Neuronal stem cell (in vitro differentiated cells): ENCODE measurements at regions not wholly inside any gene's neighbourhood (a gene's known extent, or its start where the extent isn't known, plus 50 kb on each side); places are given as distances from the start of the nearest gene placed in this dataset.

ENCODE experiments used
- DNase-seq: peaks from one replicate; pipeline ENCODE4 v3.0.0-alpha.2; 2013; ENCODE audit warnings: low spot score
- H2AFZ ChIP-seq: one replicate; pipeline ENCODE4 v1.6.1; 2013; ENCODE audit warnings: mild to moderate bottlenecking, low read length, inconsistent platforms
- H2AK5ac ChIP-seq: 2 replicates; pipeline ENCODE4 v1.6.1; 2013; ENCODE audit warnings: low read depth, mild to moderate bottlenecking, inconsistent platforms, low read length, moderate library complexity, mixed read lengths
- H2BK120ac ChIP-seq: 2 replicates; pipeline ENCODE4 v1.6.1; 2013; ENCODE audit warnings: low read depth, mild to moderate bottlenecking, inconsistent platforms, low read length, moderate library complexity, mixed read lengths
- H2BK12ac ChIP-seq: one replicate; pipeline ENCODE4 v1.6.1; 2013; ENCODE audit warnings: low read length, inconsistent platforms
- H2BK15ac ChIP-seq: 2 replicates; pipeline ENCODE4 v1.6.1; 2013; ENCODE audit warnings: mild to moderate bottlenecking, low read length, inconsistent platforms, mixed read lengths
- H2BK5ac ChIP-seq: one replicate; pipeline ENCODE4 v1.6.1; 2013; ENCODE audit warnings: inconsistent platforms, mild to moderate bottlenecking, low read length, moderate library complexity
- H3K14ac ChIP-seq: one replicate; pipeline ENCODE4 v1.6.1; 2013; ENCODE audit warnings: low read length, inconsistent platforms
- H3K18ac ChIP-seq: 2 replicates; pipeline ENCODE4 v1.6.1; 2013; ENCODE audit warnings: low read length, inconsistent platforms
- H3K23ac ChIP-seq: 2 replicates; pipeline ENCODE4 v1.6.1; 2013; ENCODE audit warnings: low read depth, mild to moderate bottlenecking, mixed read lengths, low read length, inconsistent platforms; ENCODE audit not compliant: poor library complexity
- H3K27ac ChIP-seq: replicated peaks from 3 replicates; pipeline ENCODE4 v1.5.1; 2013; ENCODE audit warnings: low read length, inconsistent platforms
- H3K27me3 ChIP-seq, 3 experiments: 2 replicates each; pipeline ENCODE4 v1.6.1; 2013; ENCODE audit warnings: low read length in 3 of 3, mild to moderate bottlenecking in 2 of 3, inconsistent platforms in 1 of 3, low read depth in 1 of 3, mixed read lengths in 1 of 3, moderate library complexity in 1 of 3; ENCODE audit not compliant: control insufficient read depth in 3 of 3, insufficient read depth in 3 of 3
- H3K36me3 ChIP-seq, 2 donors: replicated peaks in 1 of 2; 2 replicates each; pipeline ENCODE4 v1.6.1; 2013; ENCODE audit warnings: low read length in 2 of 2; ENCODE audit not compliant: control insufficient read depth in 2 of 2, insufficient read depth in 2 of 2
- H3K4ac ChIP-seq: 2 replicates; pipeline ENCODE4 v1.6.1; 2013; ENCODE audit warnings: inconsistent platforms, mild to moderate bottlenecking, low read length, moderate library complexity
- H3K4me1 ChIP-seq, 2 donors: 1 replicate in 1 of 2; 2 replicates in 1 of 2; pipeline ENCODE4 v1.6.1; 2013; ENCODE audit warnings: low read length in 2 of 2, low read depth in 1 of 2; ENCODE audit not compliant: control insufficient read depth in 2 of 2, insufficient read depth in 1 of 2
- H3K4me2 ChIP-seq: one replicate; pipeline ENCODE4 v1.6.1; 2013; ENCODE audit warnings: mild to moderate bottlenecking, low read length, inconsistent platforms; ENCODE audit not compliant: insufficient read depth, poor library complexity, severe bottlenecking
- H3K4me3 ChIP-seq, 2 donors: 2 replicates each; pipeline ENCODE4 v1.5.1; 2013; ENCODE audit warnings: low read length in 2 of 2, mild to moderate bottlenecking in 2 of 2, inconsistent platforms in 1 of 2, moderate library complexity in 1 of 2
- H3K79me1 ChIP-seq: one replicate; pipeline ENCODE4 v1.6.1; 2013; ENCODE audit warnings: low read depth, mild to moderate bottlenecking, inconsistent platforms, low read length, moderate library complexity
- H3K9ac ChIP-seq: one replicate; pipeline ENCODE4 v1.6.1; 2013; ENCODE audit warnings: mild to moderate bottlenecking, low read depth, low read length, inconsistent platforms; ENCODE audit not compliant: poor library complexity
- H3K9me3 ChIP-seq, 2 donors: replicated peaks in 1 of 2; 2 replicates each; pipeline versions ENCODE3 to v1.6.1; 2013; ENCODE audit warnings: low read length in 2 of 2, mild to moderate bottlenecking in 2 of 2, inconsistent platforms in 1 of 2, low read depth in 1 of 2, mixed read lengths in 1 of 2, moderate library complexity in 1 of 2; ENCODE audit not compliant: control insufficient read depth in 2 of 2, insufficient read depth in 1 of 2
- H4K8ac ChIP-seq: one replicate; pipeline ENCODE4 v1.6.1; 2013; ENCODE audit warnings: low read depth, mild to moderate bottlenecking, inconsistent platforms, low read length, moderate library complexity
- H4K91ac ChIP-seq: one replicate; pipeline ENCODE4 v1.6.1; 2013; ENCODE audit warnings: low read length, low read depth, mild to moderate bottlenecking, inconsistent platforms; ENCODE audit not compliant: poor library complexity
- WGBS, 2 donors: extraction: QIAGEN DNeasy Blood & Tissue Kit; methylation state at CpG; one replicate each; pipeline ENCODE4 v1.1.7; 2013; ENCODE audit warnings: missing lambda C conversion rate in 2 of 2, mixed read lengths in 1 of 2; ENCODE audit not compliant: insufficient read length in 2 of 2, insufficient replicate concordance in 1 of 2; ENCODE audit errors: extremely low coverage in 2 of 2; 5-methylcytosine and 5-hydroxymethylcytosine counted together

DNA sequence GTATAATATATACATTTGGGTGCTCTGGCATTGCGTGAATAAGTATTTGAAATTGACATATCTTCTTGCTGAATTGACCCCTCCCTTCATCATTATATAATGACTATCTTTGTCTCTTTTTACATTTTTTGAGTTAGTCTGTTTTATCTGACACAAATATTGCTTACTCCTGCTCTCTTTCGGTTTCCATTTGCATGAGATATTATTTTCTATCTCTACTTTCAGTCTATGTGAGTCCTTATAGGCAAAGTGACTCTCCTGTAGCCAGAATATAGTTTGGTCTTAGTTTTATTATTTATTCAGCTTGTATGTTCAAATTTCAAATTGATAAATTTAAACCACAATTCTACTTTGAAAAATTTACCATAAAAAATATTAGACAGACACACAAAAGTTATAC is 491.0 kb downstream of the NAV3 start:
- Histone ChIP-seq H3K4me2 (no peak overlapping the region), H3K36me3 (no peaks in the 10 kb centered on the region), H3K23ac (no peak overlapping the region), H2BK120ac (no peak overlapping the region), H2AK5ac (no peak overlapping the region), H2BK12ac (no peak overlapping the region), H3K4me1 (peaks cover 0 to 3% of the 10 kb centered on the region in 2 donors), H4K91ac (no peak overlapping the region), H3K14ac (no peak overlapping the region), H3K9me3 (no peaks in the 10 kb centered on the region), H3K18ac (no peak overlapping the region), H2BK15ac (no peak overlapping the region), H3K9ac (no peak overlapping the region), H3K4ac (no peak overlapping the region), H3K27me3 (no peaks in the 10 kb centered on the region), H3K27ac (no peak overlapping the region), H2BK5ac (no peak overlapping the region), H3K79me1 (no peaks in the 10 kb centered on the region), H4K8ac (no peak overlapping the region), H2AFZ (no peak overlapping the region), H3K4me3 (no peak overlapping the region)
- DNase-seq: no peak
- WGBS, 2 donors: no CpG with 5 or more reads among the region's 2 CpGs

DNA sequence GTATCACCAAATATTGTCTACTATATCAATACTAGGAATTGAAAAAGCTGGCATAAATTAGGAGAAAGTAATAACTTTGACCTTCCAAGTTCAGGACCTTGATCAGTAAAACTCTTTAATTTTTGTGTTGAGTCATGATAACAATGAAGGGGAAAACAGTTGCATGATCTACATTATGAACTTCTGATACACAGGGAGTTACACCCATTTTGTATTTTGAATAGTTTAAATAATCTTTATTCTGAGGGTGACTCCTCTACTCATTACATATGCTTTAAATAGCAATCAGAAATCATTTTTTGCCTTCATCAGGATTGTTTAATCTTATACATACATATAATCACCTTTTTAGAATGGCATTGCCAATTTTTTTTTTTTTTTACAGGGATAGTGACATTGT is 492.5 kb downstream of the NAV3 start:
- Histone ChIP-seq H4K8ac (no peak overlapping the region), H2BK120ac (no peak overlapping the region), H2BK5ac (no peak overlapping the region), H4K91ac (no peak overlapping the region), H3K4me1 (no peaks in the 10 kb centered on the region), H3K4me3 (no peak overlapping the region), H3K4ac (no peak overlapping the region), H2AFZ (no peak overlapping the region), H2BK12ac (no peak overlapping the region), H3K23ac (no peak overlapping the region), H3K9me3 (no peaks in the 10 kb centered on the region), H3K36me3 (no peaks in the 10 kb centered on the region), H3K79me1 (no peaks in the 10 kb centered on the region), H3K4me2 (no peak overlapping the region), H3K14ac (no peak overlapping the region), H3K27me3 (no peaks in the 10 kb centered on the region), H3K9ac (no peak overlapping the region), H3K18ac (no peak overlapping the region), H2AK5ac (no peak overlapping the region), H3K27ac (no peak overlapping the region), H2BK15ac (no peak overlapping the region)
- DNase-seq: no peak

DNA sequence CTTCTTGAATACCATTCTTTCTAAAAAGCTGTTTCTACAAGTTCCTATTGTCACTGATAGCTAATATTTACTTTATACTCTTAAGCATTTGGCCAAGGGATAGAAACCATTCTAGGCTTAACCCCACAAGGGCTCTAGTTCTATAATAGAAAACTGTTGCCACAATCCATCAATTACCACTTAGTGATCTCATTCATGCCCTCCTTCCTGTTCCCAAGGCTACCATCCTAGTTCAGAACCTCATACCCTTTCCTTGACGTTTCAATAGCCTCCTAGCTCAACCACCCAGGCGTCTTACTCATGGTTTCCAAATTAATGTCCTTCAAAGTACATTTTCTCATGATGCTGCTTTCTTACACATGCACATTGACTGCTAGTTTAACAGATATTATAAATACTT is 493.5 kb downstream of the NAV3 start:
- no CpG with 5 or more reads among the region's 2 CpGs for WGBS, 2 donors
- Histone ChIP-seq H3K27ac (no peak overlapping the region), H2BK15ac (no peak overlapping the region), H3K4me3 (no peak overlapping the region), H3K18ac (no peak overlapping the region), H3K23ac (no peak overlapping the region), H2AFZ (no peak overlapping the region), H2BK5ac (no peak overlapping the region), H4K8ac (no peak overlapping the region), H2AK5ac (no peak overlapping the region), H3K9me3 (no peaks in the 10 kb centered on the region), H2BK12ac (no peak overlapping the region), H3K9ac (no peak overlapping the region), H3K79me1 (no peaks in the 10 kb centered on the region), H3K4ac (no peak overlapping the region), H3K27me3 (no peaks in the 10 kb centered on the region), H2BK120ac (no peak overlapping the region), H3K4me1 (no peaks in the 10 kb centered on the region), H3K36me3 (no peaks in the 10 kb centered on the region), H3K14ac (no peak overlapping the region), H4K91ac (no peak overlapping the region), H3K4me2 (no peak overlapping the region)
- no peak for DNase-seq

DNA sequence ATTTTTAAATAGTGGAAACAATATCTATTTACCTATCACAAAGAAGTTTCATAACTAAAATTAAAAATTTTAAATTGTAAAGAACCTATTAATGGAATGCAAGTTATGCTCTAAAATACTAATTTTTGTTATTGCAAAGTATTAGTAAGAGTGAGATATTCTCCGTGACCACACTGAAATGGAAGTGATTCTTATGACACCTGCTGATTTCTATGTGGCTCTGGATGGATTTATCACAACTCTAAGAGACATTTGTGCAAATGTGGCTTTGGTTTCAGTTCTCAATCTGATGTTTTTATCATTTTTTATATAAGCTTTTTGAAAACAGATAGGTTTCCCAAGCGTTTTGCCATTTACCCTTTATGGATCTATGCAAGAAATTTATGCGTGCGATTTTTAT is 497.8 kb downstream of the NAV3 start:
- Histone ChIP-seq H4K91ac (no peak overlapping the region), H3K9ac (no peak overlapping the region), H2BK120ac (no peak overlapping the region), H3K4ac (no peak overlapping the region), H2AK5ac (no peak overlapping the region), H4K8ac (no peak overlapping the region), H3K9me3 (no peaks in the 10 kb centered on the region), H2AFZ (no peak overlapping the region), H3K4me2 (no peak overlapping the region), H2BK15ac (no peak overlapping the region), H3K27me3 (no peaks in the 10 kb centered on the region), H2BK12ac (no peak overlapping the region), H3K27ac (no peak overlapping the region), H3K4me1 (peaks cover 3 to 17% of the 10 kb centered on the region in 2 donors), H3K36me3 (no peaks in the 10 kb centered on the region), H3K4me3 (no peak overlapping the region), H3K14ac (no peak overlapping the region), H2BK5ac (no peak overlapping the region), H3K79me1 (no peaks in the 10 kb centered on the region), H3K23ac (no peak overlapping the region), H3K18ac (no peak overlapping the region)
- WGBS, 2 donors: no CpG with 5 or more reads among the region's 4 CpGs
- DNase-seq: no peak
